Neural cell (in vitro differentiated cells): ENCODE measurements at regions not wholly inside any gene's neighbourhood (a gene's known extent, or its start where the extent isn't known, plus 50 kb on each side); places are given as distances from the start of the nearest gene placed in this dataset.

Experiments used
- EP300 ChIP-seq: fragments of 450-650 bp; conservative IDR thresholded peaks from 2 replicates; pipeline ENCODE4 v1.6.1; 2014; ENCODE audit warnings: antibody characterized with exemption, mild to moderate bottlenecking, moderate library complexity; ENCODE audit not compliant: poor library complexity, severe bottlenecking
- EZH2 ChIP-seq: fragments of 200-600, 300-800 bp; shearing (Covaris generic), sonication (generic); IDR thresholded peaks from 2 replicates; pipeline ENCODE4 v1.6.1; 2014; ENCODE audit warnings: antibody characterized with exemption, low read length, borderline replicate concordance, mild to moderate bottlenecking; ENCODE audit not compliant: insufficient read depth, poor library complexity, severe bottlenecking
- MXI1 ChIP-seq: fragments of 450-650 bp; conservative IDR thresholded peaks from 2 replicates; pipeline ENCODE4 v1.6.1; 2014; ENCODE audit warnings: antibody characterized with exemption, mild to moderate bottlenecking; ENCODE audit not compliant: poor library complexity, severe bottlenecking
- POLR2AphosphoS5 ChIP-seq: IDR thresholded peaks from 2 replicates; pipeline ENCODE4 v1.6.1; 2012
- RAD21 ChIP-seq: fragments of 450-650 bp; conservative IDR thresholded peaks from 2 replicates; pipeline ENCODE4 v1.6.1; 2014; ENCODE audit warnings: antibody characterized with exemption, mild to moderate bottlenecking, moderate library complexity
- TAF1 ChIP-seq: IDR thresholded peaks from 2 replicates; pipeline ENCODE4 v1.6.1; 2012; ENCODE audit warnings: low read depth
- TF ChIP-seq, protein P1 (sequence below): fragments of 450-650 bp; IDR thresholded peaks from 2 replicates; pipeline ENCODE4 v1.5.1; 2014; ENCODE audit warnings: antibody characterized with exemption, mild to moderate bottlenecking, moderate library complexity; ENCODE audit not compliant: poor library complexity, severe bottlenecking

DNA sequence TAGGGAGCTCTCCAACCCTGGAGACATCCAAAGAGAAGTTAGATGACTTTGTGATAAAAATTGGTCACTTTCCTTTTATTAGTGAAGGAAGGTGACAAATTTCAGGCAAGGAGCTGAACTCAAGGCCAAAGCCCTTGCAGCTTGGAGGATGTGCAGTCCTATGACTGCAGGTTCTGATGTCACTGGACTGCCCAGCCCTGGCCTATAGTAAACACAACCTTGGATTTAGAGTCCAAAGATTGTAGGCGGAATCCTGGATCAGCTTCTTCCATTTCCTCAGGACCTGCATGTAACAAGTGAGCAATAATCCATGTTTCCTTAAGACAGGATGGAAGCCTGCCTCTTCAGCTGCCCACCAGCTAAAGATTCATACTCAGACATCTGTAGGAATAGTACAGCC, 169.3 kb upstream of the ZC3H12A start:
- no peak for TF ChIP-seq EZH2
- TF ChIP-seq, protein P1, sequence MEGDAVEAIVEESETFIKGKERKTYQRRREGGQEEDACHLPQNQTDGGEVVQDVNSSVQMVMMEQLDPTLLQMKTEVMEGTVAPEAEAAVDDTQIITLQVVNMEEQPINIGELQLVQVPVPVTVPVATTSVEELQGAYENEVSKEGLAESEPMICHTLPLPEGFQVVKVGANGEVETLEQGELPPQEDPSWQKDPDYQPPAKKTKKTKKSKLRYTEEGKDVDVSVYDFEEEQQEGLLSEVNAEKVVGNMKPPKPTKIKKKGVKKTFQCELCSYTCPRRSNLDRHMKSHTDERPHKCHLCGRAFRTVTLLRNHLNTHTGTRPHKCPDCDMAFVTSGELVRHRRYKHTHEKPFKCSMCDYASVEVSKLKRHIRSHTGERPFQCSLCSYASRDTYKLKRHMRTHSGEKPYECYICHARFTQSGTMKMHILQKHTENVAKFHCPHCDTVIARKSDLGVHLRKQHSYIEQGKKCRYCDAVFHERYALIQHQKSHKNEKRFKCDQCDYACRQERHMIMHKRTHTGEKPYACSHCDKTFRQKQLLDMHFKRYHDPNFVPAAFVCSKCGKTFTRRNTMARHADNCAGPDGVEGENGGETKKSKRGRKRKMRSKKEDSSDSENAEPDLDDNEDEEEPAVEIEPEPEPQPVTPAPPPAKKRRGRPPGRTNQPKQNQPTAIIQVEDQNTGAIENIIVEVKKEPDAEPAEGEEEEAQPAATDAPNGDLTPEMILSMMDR: no peak
- no peak for TF ChIP-seq RAD21
- TF ChIP-seq TAF1: no peak
- no peak for TF ChIP-seq MXI1
- no peak for TF ChIP-seq EP300
- no peak for TF ChIP-seq POLR2AphosphoS5
